Activated naive CD4-positive, alpha-beta T cell (primary cell): ENCODE measurements at regions not wholly inside any gene's neighbourhood (a gene's known extent, or its start where the extent isn't known, plus 50 kb on each side); places are given as distances from the start of the nearest gene placed in this dataset.

ENCODE experiments used
- DNase-seq, 4 experiments: peaks; one replicate each; lab custom pipeline; 2025; lab: John Stamatoyannopoulos, UW

DNA sequence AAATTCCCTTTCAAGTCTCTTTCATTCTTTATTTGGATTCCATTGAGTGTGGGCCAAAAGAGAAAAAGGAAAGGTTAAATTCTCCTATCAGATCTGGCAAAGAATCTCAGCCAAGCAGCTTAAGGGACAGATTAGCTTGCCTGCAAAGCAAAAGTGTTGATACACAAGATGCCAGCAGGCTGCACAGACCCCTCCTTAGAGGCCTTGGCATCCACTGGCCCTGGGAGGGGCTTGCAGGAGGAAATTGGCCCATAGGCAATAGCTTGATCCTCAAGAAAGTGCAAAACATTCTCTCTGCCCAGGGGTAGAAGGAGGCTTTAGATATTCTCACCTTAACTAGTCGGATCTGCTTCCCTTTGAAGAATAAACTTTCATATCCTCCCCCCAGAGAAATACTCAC, 300.4 kb upstream of the CPEB2 start:
- DNase-seq, result no peak

DNA sequence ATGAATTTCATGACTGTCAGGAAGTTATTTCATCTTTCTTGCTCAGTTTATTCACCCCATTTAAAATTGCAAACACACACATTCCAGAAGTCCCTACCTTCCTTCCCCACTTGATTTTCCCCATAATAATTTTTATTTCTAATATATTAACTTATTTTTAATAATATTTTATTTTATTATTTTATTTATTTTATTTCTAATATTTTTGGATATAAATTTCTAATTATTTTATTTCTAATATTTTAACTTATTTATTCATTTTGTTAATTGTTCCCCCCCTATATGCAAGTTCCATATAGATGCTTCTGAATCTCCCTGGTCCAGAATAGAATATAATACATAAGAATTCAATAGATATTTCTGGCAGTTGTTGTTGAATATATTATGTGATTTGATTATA, 293.7 kb upstream of the CPEB2 start:
- DNase-seq, result no peak

DNA sequence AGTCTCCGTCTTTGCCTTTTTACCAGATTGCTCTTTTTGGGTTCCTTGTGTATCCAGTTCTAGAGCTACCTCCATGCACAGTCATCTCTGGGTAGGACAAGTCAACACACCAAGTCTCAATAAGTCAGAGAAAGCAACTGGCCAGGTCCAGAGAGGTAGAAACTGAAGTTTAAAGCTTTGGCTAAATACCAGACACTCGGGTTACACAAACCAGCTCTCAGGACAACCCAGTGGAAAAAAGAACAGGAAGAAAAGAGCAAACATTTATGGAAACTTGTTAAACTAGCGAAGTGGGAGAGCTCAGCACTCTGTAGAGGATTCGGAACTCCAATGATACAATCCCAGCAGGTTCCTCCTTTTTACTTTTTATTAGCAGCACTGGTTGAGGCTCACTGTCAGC, 291.0 kb upstream of the CPEB2 start:
- no peak for DNase-seq

DNA sequence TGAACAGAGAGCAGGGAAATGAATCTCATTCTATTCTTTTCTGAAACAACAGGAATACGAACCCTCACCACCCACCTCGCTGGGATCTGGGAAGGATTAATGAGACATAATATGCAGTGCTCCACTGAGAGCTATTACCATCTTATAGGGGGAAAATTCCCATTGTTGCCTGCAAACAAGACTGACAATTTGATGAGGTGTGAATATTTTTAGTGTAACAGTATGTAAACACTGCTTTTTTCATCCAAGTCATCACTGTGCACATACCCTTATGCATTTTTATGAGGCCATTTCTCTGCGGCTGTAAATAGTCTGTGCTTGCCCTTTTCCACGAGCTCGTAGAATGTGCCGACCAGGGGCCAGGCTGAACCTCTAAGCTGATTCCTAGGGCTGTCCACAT, 285.6 kb upstream of the CPEB2 start:
- no peak for DNase-seq

DNA sequence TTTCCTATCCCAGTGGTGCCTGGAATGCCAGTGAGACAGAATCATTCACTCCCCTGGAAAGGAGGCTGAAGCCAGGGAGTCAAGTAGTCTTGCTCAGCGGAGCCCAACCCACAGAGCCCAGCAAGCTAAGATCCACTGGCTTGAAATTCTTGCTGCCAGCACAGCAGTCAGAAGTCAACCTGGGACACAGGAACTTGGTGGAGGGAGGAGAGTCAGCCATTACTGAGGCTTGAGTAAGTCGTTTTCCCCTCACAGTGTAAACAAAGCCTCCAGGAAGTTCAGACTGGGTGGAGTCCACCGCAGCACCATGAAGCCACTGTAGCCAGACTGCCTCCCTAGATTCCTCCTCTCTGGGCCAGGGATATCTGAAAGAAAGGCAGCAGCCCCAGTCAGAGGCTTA, 283.2 kb upstream of the CPEB2 start:
- no peak for DNase-seq

DNA sequence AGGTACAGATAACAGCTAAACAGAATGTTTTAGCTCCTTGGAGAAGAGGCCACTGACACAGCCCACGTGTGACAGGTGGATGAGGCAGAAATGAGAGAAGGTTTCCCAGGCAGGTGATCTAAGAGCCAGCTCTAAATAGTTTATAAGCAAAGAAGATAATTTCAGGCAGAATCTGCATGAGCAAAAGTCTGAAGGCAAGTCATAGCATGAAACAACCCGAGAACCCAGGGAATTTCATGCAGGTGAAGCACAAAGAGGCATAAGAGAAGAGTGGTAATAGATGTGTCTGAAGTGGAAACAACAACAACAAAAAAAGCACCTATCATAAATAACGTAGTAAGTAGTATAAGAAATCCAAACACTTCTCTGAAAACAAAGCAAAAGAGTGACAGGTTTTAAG, 275.8 kb upstream of the CPEB2 start:
- DNase-seq, result no peak

DNA sequence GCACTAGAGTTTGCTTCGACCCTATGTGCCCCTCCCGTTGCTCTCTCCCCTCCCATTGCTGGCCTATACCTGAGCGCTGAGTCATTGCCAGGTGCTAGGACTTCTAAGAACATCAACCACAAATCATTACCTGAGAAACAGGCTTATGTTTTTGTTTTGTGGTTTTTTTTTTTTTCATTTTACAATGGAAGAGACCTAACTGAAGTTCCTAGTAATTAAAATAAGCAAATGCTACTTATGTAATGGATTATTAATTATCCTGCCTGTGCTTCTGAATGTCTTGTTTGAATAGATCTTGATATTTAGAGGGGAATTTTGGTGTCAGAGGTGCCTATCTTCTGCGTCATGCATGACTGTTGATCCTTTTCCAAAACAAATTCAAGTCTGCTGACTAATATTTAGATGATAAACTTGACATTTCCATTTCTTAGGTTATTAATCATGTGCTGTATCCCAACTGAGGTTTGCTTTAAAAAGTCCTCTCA, 275.4 kb upstream of the CPEB2 start:
- DNase-seq, result no peak

DNA sequence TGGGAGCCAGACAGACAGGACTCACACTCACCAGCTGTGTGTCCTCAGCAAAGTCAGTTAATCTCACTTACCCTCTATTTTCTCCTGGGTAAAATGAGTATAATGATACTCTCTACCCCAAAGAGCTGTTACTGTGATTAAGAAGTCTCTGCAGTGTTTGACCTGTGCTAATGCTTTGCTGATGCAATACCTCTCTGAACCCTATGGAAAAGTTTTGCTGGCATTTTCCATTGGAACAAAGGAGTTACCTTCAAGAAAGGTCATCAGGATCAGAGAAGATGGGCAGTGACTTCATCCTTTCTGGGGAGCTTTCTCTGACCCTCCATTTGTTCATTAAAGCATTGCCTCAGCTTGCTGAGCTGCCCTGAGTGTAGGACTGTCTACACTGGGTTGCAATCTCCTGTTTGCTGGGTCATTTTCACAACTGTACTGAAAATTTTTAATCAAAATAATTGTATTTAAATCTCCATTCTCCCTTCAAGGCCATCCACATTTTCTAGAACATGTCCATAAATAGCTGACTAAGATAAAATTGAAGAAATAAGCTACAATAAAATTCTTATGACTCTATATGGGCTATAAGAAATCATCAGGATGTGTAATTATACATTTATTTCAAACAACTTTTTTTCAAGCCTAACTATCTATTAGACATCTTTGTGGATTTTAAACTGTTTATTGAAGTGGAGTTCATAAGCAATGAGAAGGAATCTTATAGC, 272.8 kb upstream of the CPEB2 start:
- DNase-seq, result no peak

DNA sequence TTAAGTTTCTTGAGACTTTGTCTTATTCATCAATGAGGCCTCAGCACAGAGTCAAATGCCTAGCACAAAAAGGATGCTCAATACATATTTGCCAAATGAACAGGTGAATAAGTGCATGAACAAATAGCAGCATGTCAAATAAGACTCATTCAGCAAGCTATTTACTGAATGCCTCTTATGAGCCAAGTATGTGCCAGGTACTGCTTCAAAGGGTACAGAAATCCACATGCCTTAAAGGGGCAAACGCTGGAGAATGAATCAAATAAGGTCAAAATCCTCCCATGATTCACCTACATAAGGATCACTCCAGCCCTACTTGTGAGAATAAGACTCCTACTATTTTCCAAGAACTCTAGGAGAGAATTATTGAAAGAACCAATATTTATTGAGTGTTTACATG, 260.2 kb upstream of the CPEB2 start:
- no peak for DNase-seq

DNA sequence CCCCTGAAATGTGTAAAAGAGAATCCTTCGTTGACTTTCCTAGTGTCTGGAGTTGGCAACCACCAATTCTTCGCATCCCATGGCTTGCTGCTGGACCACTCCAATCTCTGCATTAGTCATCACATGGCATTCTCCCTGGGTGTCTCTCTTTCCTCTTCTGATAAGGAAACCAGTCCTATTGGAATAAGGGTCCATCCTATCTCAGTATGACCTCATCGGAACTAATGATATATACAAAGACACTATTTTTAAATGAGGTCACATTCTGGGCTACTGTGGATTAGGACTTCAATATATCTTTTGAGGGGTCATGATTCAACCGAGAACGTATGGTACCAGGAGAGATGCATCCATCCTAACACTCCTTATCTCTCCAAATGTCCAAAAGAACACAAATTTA, 259.1 kb upstream of the CPEB2 start:
- no peak for DNase-seq

DNA sequence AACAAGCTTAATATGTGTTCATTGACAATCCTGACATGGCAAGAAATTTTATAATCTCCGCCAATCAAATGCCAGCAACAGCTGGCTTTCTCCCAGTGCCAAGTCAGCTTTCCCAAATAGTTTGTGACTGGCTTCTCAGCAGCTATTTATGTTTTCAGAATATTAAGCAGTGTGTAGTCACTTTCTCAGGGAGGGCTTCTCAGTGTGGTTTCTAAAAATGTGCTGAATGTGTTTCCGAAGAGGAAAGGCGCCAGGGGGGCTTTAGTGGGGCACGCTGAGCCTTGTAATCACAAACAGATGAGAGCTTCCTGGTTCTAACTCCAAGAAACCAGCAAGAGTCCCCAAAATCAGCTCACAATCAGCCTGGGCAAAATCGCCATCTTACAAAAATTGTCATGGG, 258.7 kb upstream of the CPEB2 start:
- no peak for DNase-seq

DNA sequence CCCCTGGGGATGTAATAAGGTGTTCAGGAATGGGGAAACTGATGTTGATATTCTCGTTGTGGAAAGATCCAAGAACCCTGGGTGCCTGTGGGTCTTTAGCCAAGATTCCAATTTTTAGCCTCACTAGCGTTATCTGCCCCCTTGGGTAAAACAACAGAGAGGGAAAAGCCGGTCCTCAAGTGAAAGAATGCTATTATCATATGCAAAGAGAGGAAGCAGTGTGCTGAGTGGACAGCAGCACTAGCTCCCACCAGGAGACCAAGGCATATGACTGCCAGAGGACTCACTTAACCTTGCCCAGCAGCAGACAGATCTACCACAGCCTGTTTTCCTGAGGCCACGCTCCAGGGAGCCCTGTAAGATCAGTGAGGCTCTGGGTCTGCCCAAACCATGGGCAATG, 257.9 kb upstream of the CPEB2 start:
- DNase-seq, result no peak

DNA sequence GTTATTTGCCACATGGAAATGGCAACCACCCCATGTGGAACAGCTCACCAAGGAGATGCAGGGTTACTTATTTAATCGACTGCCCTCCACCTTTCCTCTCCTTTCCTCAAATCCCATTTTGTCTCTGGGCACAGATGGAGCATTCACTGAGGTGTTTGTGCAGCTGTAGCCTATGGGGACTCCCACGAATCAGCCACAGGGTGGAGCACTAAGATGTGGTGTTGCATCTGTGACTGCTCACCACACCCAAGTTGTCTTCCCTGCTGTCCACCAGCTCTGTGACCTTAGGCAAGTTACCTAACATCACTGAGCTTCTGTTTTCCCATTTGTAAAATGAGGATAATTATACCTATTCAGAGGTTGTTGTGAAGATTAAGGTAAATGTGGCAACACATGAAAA, 252.4 kb upstream of the CPEB2 start:
- no peak for DNase-seq

DNA sequence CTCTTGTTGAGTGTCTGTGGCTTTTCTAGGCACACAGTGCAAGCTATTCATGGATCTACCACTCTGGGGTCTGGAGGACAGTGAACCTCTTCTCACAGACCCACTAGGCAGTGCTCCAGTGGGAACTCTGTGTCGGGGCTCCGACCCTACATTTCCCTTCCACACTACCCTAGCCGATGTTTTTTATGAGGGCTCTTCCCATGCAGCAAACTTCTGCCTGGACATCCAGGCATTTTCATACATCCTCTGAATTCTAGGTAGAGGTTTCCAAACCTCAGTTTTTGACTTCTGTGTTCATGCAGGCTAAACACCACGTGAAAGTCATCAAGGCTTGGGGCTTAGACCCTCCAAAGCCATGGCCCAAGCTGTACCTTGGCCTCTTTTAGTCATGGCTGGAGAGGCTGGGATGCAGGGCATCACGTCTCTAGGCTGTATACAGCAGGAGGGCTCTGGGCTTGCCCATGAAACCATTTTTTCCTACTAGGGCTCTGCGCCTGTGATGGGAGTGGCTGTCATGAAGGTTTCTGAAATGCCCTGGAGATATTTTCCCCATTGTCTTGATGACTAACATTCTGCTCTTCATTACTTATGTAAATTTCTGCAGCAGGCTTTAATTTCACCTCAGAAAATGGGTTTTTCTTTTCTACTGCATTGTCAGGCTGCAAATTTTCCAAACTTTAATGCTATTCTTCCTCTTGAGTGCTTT, 249.8 kb upstream of the CPEB2 start:
- no peak for DNase-seq

DNA sequence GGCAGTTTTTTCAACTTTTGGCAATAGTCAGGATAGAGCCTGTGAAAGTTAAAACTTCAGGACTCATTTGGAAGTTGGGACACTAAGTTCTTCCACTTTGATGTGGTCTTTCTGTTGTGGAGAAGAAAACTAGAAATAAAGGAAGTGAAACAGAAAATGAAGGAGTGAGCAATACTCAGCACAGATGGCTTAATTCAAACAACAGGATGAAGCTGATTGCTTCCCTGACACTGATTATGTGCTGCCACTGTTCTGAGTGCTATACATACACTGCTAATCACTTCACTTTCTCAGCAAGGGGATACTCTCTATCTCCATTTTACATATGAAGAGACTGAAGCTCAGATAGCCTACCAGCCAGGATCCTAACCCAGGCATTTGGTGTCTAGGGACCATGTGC, 235.1 kb upstream of the CPEB2 start:
- DNase-seq, result no peak

DNA sequence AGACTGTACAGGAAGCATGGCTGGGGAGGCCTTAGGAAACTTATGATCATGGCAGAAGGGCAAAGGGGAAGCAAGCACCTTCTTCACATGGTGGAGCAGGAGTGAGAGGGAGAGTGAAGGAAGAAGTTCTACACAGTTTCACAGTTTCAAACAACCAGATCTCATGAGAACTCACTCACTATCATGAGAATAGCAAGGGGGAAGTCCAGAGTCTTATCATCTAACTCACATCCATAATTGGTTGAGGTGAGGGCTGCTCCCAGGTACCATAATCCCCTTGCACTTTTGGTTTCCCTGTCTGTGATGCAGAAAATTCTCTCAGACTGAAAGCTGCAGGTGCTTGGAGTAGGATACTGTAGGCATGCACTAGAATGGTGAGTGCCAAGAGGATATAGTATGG, 233.8 kb upstream of the CPEB2 start:
- DNase-seq, result no peak

DNA sequence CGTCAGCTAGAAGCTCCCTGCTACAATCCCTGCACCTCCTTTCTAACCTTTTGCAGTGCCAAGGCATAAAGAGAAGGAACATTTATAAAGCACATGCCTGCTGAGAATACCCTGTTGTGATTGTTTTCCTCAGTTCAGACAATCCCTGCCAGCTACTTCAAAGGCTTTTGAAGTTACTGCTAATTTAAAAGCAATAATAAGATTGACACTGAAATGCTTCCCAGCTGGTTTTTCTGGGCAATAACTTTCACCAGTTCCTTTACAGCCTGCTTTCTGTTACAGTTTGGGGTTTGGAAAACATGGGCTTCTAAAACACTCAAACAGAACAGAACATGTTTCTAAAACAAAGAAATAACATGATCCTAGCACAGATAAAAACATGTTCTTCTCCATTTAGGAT, 232.3 kb upstream of the CPEB2 start:
- no peak for DNase-seq

DNA sequence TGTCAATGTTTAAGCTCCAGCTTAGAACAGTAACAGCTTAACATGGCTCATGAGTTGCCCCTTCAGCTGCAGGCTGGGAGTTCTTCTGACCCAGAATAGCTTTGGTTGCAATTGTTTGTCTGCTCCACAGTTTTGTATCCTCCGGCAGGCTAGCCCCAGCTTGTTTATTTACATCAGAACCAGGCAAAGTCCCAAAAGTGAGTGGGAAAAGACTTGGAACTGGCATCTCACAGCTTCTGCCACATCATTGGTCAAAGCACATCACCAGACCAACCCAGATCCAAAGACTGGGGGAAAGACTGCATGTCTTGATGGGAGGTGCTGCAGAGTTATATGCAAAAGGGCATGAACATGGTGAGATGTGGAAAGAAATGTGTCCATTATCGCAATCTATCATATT, 231.2 kb upstream of the CPEB2 start:
- DNase-seq, result no peak

DNA sequence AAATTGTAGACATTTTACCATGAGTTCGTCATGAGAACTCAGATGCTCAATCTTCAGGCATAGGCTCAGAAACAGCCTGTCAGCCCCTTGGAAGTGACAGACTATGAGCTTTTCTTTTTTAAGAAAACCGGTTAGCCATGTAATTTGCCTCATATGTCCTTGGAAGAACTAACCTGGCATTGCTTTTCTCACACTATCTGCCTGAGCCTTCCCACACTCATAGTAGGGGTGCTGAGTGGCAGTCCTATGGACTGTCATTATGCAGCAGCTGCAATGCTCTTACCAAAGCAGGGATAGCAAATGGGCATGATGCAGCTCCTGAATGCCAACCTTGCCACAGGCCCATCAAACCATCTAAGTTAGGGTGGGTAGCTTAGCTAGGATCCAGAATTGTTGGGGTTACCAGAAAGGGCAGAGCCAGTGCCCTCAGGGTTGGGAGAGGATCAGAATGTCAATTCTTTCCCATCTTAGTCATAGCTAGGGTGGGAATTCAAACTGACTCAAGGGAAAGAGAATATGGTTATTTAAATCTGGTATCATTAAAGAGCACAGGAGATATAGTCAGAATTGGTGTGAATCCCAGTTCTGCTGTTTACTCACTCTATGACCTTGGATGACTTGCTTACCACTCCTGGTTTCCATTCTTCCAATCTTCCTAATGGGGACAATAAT, 230.6 kb upstream of the CPEB2 start:
- DNase-seq, result no peak

DNA sequence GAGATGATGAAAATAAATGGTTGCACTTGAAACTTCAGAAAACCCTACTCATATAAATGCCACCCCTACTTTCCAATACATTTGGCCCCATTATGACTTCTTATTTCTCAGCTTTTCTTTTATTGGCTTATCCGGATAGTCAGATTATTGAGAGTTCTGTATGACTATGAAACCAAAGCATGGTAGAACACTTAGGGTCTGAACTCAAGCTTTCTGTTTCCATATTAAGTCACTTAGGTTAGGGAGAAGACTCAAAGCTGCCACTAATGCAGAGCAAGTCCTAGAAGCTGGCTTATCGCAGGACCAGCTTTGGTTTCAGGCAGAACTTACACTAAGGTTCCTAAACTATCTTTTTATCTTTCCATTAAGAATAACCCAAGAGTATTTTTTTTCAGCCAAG, 229.9 kb upstream of the CPEB2 start:
- DNase-seq, result no peak

DNA sequence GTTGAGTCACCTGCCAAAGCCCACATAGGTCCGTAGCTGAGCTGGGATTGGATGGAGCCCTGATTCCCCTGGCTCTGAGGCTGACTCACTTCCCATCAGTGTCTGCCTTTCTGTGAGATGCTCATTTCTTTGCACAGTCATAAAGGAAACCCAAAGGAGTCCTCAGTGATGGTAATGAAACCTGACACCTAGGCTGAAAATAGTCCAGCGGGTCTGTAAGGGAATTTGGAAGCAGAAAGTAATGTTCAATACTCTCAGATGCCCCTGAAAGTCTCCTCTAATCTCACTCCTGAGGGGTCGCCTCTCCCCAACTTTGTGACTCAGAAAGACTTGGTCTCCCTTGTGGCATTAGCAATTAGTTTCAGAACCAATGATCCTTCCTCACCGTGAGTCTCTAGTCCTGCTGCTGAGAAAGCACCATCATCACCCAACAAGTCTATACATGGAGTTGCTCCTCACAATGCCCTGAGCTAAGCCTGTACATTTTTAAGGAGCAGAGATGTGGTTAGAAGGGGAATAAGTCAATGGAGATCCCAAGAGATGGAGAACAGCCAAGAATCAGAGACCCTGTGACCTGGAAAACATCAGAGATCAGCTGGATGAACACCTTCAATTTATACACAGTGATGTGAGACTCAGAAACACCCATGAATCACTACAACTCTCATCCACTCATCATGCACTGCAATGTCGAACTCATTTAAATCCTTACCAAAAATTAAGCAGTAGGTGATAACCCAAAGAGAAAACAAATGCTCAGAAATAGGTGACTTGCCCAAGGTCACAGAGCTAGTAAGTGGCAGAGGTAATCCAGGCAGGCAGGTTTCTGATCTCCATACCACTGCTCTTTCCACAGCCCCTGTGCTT, 219.0 kb upstream of the CPEB2 start:
- DNase-seq, result no peak

DNA sequence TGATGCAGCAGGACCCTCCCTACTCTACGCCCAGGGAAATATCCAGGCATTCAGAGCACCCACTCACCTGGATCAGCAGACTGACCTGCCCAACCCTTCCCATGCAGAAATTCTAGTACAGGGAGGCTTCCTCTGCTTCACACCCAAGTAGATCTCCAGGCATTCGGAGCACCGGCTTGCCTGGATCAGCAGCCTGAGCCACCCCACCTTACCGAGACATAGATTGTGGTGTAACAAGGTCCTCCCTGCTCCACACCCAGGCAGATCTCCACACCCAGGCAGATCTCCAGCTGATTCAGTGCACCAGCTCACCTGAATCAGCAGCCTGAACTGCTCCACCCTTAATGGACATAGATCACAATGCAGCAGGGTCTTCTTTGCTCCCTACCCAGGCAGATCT, 215.1 kb upstream of the CPEB2 start:
- DNase-seq, result no peak
